HG02840 (cell line): ENCODE measurements at regions not wholly inside any gene's neighbourhood (a gene's known extent, or its start where the extent isn't known, plus 50 kb on each side); places are given as distances from the start of the nearest gene placed in this dataset.

Experiments
- ATAC-seq: cut with Tn5 transposase; IDR thresholded peaks from one replicate; pipeline ENCODE4 v1.9.1; 2021; ENCODE audit warnings: mild to moderate bottlenecking, moderate library complexity, moderate number of reproducible peaks; ENCODE audit not compliant: unreplicated experiment, low FRiP score

DNA sequence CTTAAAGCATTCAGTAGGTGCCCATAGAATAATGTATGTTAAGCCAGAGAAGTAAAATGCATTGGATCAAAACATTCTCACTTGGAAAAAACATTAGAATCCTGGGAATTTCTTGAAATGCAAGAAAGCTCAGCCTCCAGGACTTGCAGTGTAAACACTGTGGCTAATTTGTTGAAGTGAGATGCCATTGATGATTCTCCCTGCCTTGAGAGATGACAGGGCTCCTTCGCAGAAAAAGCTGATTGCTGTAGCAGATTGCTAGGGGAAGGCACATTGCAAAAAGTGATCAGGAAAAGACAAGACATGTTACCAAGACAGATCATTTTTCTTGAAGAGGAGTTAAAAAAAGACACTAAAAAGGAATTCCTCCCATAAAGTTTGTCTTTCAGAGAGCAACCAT is 204.2 kb upstream of the HMGA2 start:
- ATAC-seq = no peak

DNA sequence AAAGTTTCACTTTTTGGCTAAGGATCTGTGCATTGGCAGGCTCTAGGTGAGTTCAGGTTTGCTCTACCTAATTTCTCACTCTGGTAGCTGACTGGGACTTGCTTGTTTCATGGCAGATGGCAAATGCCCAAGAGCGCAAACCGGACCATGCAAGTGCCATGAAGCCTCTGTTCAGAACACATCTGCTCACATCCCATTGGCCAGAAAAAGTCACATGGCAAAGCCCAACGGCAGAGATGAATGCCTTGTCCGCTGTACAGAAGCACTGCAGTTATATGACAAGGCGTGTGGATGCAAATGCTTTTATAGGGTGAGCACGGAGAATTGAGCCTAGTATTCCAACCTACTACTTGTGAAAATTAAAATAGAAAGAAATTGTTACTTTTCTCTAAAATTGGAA is 202.2 kb upstream of the HMGA2 start:
- no peak for ATAC-seq

DNA sequence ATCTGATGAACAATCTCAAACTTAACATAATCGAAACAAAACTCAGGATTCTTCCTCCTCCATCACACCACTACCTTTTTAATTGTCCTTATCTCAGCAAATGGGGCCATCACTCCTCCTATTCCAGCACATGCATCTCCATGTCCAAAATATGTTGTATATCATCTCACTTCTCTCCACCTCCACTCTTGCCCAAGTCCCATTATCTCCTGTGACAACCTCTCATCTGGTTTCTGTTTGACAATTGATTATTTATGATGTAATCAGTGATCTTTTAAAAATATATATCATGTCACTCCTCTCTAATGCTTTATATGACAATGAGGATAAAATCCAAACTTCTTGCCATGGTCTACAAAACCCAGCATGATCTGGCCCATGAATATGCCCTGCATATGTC is 200.8 kb upstream of the HMGA2 start:
- ATAC-seq = no peak

DNA sequence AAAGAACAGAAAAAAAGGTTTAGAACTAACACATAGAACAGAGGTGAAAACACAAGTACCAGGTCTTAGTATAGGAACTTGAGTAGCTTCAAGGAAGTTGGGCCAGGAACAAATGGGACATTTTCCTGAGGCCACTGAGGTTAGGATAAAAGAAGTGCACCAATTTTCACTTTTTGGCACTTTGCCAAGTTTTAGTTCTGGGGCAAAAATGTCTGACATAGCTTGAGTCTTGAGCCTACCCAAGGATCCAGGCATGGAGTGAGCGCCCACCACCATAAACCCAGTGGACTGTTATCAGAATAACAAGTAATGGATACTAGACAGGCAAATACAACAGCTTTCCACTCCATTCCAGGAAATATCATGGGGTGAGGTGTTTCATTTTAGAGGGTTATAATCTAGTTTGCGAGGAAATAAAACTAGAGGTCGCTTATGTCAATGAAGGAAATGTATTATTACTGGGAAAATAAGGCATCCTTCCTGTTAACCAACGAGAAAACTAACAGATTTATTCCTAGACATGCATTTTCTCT is 199.7 kb upstream of the HMGA2 start:
- no peak for ATAC-seq

DNA sequence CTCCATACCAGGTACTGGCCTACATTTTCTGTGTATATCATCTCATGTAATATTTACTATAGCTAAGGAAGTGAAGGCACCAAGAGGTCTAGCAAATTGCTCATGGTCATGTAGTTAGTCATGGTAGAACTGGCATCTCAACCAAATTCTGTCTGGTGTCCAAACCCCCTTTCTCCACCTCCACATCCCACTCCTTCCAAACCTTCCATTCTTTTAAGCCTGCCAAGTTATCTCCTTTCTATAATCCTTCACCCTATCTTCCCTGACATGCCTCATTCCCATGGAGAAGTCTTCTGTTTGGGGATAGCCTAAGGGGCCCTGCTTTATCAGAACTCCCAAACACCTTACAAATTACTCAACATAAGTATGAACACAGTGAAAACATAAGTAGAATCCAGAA is 196.2 kb upstream of the HMGA2 start:
- ATAC-seq = no peak

DNA sequence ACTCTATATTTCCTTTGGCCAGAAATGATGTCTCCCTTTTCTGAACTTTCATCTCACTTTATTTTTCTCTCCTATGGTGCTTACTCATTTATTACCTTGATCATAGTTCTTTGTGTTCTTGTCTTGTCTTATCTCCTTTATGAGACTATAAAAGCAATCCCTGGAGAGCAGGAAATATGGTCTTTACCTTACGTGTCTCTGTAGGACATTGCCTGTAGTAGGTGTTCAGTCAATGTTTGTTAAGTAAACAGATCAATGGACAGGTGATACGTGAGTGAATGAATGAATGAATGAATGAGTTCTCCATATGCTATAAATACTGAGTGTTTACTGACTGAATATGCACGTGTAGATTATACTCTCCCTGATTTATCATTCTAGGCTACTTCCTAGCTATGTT is 193.7 kb upstream of the HMGA2 start:
- ATAC-seq = no peak

DNA sequence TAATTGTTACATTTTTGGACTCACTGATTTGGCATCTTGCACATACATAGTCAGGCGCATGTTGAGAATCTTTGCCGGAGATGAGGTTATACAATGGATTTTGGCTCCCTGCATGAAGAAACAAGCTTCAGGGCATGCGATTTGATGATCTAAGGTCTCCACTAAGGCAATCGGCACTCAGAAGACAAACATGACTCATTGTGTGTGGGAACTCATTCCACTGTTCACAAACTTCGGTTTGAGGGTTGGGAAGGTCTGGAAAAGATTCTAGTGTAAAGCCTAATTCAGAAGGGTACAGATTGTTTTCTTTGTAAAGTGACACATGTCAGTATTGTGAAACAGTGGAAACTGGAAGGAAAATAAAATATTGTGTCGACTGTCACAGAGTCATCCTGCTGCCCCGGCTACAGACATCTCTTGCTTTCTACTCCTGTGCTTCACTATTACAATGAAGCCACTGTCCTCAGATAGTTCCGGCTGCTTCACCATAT is 192.6 kb upstream of the HMGA2 start:
- no peak for ATAC-seq

DNA sequence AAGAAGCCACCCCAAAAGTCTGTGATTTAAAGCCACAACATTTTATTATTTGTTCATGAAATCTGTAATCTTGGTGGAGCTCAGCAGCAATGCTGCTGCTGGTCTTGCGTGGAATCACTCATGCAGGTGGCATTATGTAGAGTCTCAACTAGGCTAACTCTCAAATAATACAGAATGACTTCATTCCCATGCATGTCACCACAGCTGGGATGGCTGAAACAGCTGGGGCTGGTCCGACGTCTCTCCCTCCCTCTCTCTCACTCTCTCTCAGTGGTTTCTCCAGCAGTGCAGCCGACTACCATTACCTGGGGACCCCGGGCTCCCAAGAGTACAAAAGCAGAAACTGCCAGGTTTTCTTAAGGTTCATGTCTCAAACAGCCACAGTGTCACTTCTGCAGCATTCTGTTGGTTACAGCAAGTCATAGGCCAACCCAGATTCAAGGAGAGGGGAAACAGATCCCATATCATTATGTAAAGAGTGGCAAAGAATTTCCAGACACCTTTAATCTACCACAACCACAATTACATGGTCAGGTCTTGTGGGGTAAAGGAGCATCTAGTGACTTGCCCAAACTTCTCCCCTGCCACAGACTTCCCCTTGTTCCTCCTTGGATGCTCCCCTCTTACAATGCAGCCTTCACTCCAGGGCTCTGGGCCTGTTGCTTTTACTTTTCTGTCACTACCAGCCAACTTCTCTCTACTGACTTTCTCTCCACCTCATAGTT is 192.0 kb upstream of the HMGA2 start:
- no peak for ATAC-seq

DNA sequence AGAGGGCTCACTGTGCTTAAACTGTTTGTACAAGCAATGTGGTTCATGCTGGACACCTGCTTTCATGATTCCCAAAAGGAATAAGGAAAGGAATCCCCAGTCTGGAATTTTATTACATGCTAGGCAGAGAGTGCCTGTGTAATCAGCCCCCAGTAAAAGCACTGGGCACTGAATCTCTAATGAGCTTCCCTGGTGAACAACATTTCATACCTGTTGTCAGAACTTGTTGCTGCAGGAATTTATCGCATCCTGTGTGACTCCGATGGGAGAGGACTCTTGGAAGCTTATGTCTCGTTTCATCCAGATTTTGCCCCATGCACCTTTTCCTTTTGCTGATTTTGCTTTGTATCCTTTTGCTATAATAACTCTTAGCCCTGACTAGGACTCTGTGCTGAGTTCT is 190.2 kb upstream of the HMGA2 start:
- ATAC-seq = no peak

DNA sequence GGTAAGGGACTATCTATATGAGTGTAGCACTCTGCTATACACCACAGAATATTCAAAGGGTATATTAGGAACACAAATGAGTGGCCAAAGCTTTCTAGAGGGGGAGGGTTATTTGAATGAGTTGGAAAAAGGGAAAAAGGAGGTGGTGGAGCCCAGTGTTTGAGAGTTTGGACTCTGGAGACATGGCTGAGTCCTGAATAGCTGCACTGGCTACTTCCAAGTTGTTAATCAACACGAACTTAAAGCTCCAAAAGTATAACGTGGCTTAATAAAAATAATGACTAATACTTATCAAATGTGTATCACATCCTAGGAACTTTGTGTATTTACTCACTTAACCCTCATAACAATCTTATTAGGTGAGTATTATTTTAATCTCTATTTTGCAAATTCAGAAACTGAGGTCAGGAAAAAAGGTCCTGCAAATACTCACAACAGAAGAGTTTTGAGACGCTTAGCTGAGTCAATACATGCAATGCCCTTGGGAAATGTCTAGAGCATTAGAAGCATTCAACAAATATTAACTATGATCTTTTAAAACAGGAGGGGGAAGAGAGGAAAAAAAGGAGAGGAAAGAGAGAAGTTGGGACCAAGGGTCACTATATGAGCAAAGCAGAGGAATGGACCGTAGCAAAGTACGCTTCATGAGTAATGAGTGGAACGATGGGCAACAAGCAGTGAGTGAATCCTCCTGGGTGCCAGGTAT is 189.5 kb upstream of the HMGA2 start:
- ATAC-seq = no peak

DNA sequence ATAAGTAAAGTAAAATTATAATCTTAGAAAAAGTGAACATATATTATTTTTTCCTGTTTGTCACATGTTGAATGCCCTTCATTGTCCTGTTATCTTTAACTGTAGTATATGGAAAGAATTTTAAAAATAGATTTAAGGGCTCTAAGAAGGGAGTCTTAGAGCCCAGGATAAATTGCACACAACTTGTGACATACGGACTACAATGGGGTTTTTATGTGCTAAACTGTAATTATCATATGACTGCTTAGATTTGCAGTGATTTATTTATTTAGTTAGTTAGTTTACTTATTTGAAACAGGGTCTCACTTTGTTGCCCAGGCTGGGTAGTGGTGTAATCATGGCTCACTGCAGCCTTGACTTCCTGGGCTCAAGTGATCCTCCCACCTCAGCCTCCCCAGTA is 187.8 kb upstream of the HMGA2 start:
- no peak for ATAC-seq

DNA sequence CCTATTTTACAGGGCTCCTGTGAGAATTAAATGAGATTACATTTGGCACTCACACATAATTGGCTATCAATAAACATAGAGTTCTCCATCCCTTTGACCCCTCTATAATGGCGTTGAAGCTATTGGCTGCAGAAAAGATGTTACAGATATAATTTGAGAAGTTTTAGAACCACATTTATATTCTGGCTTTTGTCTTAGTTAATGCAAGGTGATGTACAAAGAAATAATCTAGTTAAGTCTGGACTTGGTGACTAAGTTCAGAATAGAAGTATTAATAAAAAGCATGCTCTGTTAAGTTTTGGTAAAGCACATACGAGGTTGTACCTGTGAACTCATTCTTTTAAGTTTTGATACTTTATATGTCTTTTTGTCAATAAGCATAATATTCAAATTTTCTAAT is 187.1 kb upstream of the HMGA2 start:
- ATAC-seq = no peak

DNA sequence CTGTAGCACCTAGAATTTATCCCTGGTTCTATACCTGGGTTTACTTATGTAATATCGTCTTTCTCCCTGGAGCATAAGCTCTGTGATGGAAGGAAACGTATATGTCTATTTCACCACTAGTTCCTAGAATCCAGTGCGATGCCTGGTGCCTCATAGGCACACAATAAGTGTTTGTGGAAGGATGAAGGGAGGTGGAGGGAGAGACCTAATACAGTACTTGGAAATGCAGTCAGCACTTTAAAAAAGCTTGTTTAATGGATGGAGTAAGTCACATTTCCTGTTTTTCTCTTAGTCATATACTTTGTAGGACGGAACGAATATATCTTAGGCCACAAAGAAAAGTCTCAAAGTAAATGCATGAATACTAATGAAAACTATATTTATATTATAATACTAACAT is 186.5 kb upstream of the HMGA2 start:
- no peak for ATAC-seq

DNA sequence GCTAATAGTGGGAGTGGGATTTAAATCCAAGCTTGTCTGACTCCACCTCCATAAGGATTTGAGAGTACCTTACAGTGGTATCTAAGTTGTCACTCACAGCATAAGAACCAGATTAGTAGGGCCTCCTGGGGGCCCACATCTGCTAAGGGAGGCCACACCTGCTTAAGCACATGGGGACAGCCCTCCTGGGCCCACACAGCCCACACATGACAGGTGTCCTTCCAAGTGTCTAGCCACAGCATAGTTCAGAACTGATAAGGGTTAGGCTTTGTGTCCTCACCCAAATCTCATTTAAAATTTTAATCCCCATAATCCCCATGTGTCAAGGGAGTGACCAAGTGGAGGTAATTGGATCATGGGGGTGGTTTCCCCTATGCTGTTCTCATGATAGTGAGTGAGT is 186.0 kb upstream of the HMGA2 start:
- no peak for ATAC-seq

DNA sequence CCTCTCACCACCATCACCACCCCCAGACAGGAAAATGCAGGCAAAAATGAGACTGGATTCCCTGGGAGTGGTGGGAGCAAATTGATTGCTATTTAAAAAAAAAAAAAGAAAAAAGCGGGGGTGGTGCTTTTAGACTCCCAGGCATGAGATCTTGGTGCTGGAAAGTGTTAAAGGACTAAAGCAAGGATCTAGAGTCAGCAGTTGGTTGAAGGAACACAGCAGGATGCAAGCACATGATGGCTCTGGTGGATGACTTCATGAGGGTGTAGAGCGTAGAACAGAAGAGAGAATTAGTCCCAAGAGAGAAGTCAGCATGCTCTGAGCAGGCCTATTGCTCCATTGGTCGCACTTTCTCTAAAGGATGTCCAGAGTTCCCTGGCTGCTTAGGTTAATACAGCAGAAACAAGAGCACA is 183.8 kb upstream of the HMGA2 start:
- no peak for ATAC-seq

DNA sequence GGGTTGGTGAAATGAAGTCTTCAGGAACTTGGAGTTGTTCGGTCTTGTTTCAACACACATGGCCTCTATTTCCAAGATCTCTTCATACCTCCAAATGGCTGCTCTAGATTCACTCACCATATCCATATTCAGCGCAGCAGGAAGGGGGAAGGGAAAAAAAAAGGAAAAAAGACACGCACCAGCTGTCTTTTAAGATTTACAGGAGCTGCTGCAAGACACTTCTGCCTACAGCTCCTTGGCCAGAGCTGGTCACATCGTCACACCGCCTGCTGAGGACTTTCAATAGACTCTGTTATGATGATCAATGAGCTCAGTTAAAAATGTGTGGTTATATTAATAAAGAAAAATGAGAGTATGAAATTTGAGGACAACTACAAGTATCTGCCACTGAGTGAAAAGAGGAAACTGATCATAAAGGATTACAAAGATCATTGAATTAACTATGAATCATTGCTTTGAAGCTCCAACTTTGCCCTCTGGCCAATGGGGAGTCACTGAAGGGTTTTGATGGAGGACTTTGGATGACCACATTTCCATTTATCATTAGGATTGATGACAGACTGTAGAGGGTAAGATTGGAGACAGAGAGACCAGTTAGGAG is 182.1 kb upstream of the HMGA2 start:
- ATAC-seq = no peak

DNA sequence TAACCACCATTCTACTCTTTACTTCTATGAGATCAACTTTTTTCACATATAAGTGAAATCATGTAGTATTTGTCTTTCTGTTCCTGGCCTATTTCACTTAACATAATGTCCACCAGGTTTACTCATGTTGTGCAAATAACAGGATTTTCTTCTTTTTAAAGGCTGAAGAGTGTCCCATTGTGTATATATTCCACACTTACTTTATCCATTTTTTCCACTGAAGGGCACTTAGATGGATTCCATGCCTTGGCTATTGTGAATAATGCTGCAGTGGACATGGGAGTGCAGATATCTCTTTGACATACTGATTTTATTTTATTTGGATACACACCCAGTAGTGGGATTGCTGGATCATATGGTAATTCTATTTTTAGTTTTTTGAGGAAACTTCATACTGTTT is 181.1 kb upstream of the HMGA2 start:
- ATAC-seq = no peak

DNA sequence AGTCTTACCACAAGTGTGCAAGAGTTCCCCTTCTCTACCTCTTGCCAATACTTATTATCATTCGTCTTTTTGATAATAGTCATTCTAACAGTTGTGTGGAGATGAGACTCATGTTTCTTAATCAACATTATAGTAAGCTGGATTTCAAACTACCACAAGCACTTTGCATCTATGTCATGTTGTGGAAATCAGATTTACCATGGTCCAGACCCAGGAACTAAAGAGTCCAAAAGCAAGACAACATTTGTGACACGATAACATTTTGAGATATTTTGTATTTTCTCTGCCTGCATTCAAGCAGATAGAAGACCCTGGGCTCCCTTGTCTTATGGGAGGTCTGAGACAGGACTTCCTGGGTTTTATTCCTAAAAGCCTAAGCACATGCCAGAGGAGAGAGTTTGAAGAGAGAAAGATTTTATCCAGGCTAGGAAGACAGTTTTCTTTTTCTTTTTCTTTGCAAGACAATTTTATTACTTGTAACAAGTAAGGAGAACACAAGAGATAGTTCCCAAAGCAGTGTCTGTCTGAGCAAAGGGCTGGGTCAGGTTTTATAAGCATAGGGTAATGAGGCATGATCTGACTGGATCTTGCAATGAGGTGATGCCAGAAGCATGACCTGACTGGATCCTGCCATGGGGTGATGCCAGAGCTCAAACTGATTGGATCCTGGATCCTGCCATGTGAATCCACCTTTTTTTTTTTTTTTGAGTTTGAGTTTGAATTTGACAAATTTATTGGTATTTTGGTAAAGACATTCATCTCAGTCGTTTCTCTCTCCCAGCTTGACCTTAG is 180.5 kb upstream of the HMGA2 start:
- no peak for ATAC-seq

DNA sequence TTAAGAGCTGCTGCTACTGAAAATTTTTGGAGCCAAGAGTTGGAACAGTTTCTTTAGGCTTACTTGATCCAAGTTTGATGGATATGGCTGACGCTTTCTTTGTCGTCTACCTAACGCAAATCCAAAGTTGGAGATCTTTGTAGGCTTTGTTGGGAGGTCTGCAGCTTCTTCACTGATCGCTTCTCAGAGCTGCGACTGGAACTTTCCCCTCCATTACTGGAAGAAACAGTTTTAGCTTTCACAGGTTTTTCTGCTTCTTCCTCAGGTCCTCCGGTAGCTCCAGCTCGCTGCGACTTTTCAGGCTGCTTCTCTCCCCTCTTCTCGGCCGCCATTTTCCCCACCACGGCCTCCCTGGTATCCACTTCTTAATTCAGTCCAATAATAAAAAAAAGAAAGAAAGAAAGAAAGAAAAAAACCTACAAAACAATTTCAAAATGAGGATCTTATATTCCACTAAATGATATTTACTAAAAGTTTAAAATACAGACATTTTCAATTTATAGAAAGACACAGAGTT is 178.1 kb upstream of the HMGA2 start:
- no peak for ATAC-seq

DNA sequence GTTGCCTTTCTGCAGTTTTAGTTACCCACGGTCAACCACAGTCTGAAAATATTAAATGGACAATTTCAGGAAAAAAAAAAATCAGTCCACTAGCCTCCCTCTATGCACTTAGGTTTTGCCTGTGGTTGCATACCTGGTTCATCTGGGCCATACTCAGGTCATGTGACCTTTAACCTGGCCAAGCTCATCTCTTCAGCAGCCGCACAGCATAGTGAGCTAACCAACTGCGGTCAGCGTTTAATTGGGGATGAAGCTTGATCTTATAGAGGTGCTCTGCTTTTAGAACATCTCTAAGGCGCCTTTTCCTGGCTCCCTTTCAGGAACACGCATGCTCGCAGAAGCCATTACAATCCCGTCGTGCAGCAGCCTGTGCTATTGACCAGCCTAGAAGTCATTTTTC is 177.2 kb upstream of the HMGA2 start:
- no peak for ATAC-seq

DNA sequence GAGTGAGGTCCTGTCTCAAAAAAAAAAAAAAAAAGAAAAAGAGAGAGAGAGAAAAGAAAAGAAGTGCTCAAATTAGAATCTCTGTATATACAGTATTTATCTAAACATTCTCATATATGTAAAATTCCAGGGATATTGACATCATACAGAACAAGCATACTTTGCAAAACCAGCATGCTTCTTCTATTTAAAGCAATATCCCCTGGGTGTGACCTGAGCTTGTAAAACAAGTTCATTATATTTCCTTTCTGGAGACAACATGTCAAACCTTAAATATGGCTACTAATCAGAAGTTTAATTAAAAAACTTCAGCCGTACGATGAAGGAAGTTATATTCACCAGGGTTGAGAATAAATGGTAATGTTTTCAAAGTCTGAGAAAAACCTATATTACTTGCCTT is 175.8 kb upstream of the HMGA2 start:
- ATAC-seq = no peak
